GM19324 (cell line): ENCODE measurements at regions not wholly inside any gene's neighbourhood (a gene's known extent, or its start where the extent isn't known, plus 50 kb on each side); places are given as distances from the start of the nearest gene placed in this dataset.
"Not testable (repeated sequence)": the region's sequence is repeated elsewhere in the genome, so short reads cannot be mapped to it uniquely, and the experiment has no call there.

Source experiments
- ATAC-seq: cut with Tn5 transposase; IDR thresholded peaks from one replicate; pipeline ENCODE4 v1.9.1; 2021; ENCODE audit warnings: mild to moderate bottlenecking, moderate library complexity; ENCODE audit not compliant: unreplicated experiment, low FRiP score

- no peak for ATAC-seq
Observed at GRCh38 chr10:131556061-131556896, 244.8 kb upstream of the TCERG1L start.

GRCh38 chr10:131556897-131557495, 245.5 kb upstream of the TCERG1L start:
- ATAC-seq = no peak

GRCh38 chr10:131557956-131558355, 246.4 kb upstream of the TCERG1L start:
- ATAC-seq = not testable (repeated sequence)

GRCh38 chr10:131559450-131559911, 248.0 kb upstream of the TCERG1L start:
- no peak for ATAC-seq

- no peak for ATAC-seq
Observed at GRCh38 chr10:131560166-131560565, 248.6 kb upstream of the TCERG1L start.

- ATAC-seq = no peak
Observed at GRCh38 chr10:131560706-131561355, 249.3 kb upstream of the TCERG1L start.

- ATAC-seq = no peak
Observed at GRCh38 chr10:131561897-131562296, 250.4 kb upstream of the TCERG1L start.

- no peak for ATAC-seq
Observed at GRCh38 chr10:131563411-131563810, 251.9 kb upstream of the TCERG1L start.

- no peak for ATAC-seq
Observed at GRCh38 chr10:131567279-131568162, 256.0 kb upstream of the TCERG1L start.

GRCh38 chr10:131568866-131569265, 257.3 kb upstream of the TCERG1L start:
- ATAC-seq = no peak

GRCh38 chr10:131569851-131570715, 258.6 kb upstream of the TCERG1L start:
- ATAC-seq = no peak

GRCh38 chr10:131570716-131571307, 259.3 kb upstream of the TCERG1L start:
- no peak for ATAC-seq

GRCh38 chr10:131571346-131571745, 259.8 kb upstream of the TCERG1L start:
- ATAC-seq = no peak

GRCh38 chr10:131571865-131572264, 260.3 kb upstream of the TCERG1L start:
- no peak for ATAC-seq

GRCh38 chr10:131573256-131573655, 261.7 kb upstream of the TCERG1L start:
- ATAC-seq = no peak

GRCh38 chr10:131573707-131574106, 262.2 kb upstream of the TCERG1L start:
- ATAC-seq = no peak

- ATAC-seq = no peak
Observed at GRCh38 chr10:131574363-131574706, 262.8 kb upstream of the TCERG1L start.

- ATAC-seq = no peak
Observed at GRCh38 chr10:131574707-131575430, 263.3 kb upstream of the TCERG1L start.

- ATAC-seq = no peak
Observed at GRCh38 chr10:131575877-131576276, 264.4 kb upstream of the TCERG1L start.
